Stimulated activated CD4-positive, alpha-beta T cell treated with anti-CD3 and anti-CD28 coated beads, Interleukin-1b, Interleukin-23, amount 100 ng/mL, for 24 hours (primary cell): ENCODE measurements at regions not wholly inside any gene's neighbourhood (a gene's known extent, or its start where the extent isn't known, plus 50 kb on each side); places are given as distances from the start of the nearest gene placed in this dataset.
"Not testable (repeated sequence)": the region's sequence is repeated elsewhere in the genome, so short reads cannot be mapped to it uniquely, and the experiment has no call there.

Source experiments
- DNase-seq, 4 experiments: peaks; one replicate each; pipeline ENCODE4 v3.0.0-alpha.2; 2020; ENCODE audit warnings: low read depth in 4 of 4, low spot score in 1 of 4

DNA sequence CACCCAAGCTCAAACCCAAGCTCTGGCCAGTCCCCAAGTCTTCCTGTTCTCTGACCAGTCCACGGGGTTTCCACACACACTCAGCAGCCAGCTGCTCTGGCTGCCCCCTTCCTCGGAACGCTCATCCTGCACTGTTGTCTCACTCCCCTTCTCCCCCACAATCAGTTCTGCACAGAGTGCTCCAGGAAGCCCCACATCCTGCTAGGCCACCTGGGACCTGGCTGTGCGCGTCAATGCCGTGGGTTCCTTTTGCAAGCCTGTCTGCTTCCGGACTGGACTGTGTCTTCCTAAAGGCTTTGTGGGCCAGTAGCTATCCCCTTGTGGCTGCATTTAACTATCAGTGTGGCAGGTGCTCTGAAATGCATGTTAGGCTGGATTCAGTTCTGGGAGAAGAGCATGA is 605.0 kb upstream of the RAB6C start:
- DNase-seq = no peak

DNA sequence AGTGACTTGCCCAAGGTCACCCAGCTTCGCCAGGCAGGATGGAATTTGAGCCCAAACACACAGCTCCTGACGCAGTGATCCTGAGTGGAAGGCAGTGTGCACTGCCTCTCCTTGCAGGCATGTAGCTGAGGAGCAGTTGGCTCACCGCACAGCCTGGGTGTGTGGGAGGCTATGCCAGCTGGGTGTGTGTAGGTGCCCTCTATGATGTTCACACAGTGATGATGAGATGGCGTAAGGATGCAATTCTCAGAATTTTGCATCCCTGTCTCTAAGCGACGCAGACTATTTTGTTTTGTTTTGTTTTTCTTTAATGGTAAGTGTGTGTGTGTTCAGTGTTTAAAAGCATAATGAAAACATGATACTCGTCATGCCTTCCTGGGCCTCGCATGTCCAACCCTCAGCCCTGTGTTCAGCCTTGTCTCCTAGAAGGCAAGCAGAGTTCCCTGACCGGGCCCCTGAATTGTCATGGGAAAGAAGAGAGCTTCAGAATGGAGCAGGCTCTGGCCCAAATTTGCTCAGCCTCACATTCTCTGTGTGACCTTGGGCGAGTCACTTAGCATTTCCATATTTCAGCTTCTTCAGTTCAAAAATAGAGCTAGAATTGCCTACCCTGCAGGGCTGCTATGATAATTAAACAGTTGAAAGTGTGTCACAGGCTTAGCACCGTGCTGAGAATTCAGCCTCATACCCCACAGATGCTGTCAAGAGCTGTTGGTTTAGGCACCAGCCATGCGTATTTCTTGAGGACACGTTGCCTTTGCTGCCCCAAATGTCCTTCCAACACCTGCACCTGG is 603.6 kb upstream of the RAB6C start:
- DNase-seq = no peak

DNA sequence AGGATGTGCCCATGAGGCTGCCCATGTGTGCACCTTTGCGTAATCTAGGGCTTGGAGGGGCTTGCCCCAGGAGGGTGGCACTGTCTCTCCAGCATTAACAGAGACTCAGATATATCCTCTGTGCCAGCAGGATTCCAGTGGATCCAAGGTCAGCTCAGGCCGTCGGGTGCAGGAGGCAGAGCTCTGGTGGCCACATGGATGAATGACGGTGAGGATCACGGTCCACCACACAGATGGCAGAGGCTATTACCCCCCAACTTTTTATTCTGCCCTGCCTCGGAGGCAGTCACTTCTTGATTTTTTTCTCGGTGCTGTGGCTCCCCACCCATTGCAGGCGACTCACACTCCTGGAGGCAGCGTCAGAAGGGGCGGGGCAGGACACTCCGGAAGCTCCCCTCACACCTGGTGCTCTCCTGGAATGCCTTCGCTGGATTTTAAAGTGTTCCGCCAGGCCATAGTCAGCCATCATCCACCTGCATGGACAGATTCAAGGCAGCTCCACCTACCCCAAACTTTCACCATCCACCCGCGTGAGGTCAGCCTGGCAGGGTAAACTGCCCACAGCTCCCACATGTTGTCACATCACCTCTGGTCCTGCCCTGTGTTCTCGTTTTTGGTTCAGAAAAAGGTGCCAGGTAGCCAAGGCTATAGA is 602.9 kb upstream of the RAB6C start:
- no peak for DNase-seq

DNA sequence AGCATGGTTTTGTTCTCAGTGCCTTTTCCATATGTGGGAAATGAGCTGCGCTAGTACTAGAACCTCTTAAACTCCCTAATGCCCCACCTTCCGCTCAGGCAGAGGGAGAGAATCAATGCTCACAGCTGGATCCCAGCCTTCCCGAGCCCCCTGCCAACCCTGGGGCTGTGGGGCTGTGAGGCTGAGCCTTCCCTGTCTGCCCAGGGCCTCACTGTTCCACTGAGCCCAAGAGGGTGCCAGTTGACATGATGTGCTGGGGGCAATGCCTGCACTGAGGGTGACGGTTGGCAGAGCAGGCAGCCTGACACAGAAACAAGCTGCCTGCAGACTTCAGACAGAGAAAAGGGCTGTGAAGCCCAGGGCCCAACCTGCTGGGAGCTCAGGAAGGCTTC is 602.4 kb upstream of the RAB6C start:
- DNase-seq = no peak

DNA sequence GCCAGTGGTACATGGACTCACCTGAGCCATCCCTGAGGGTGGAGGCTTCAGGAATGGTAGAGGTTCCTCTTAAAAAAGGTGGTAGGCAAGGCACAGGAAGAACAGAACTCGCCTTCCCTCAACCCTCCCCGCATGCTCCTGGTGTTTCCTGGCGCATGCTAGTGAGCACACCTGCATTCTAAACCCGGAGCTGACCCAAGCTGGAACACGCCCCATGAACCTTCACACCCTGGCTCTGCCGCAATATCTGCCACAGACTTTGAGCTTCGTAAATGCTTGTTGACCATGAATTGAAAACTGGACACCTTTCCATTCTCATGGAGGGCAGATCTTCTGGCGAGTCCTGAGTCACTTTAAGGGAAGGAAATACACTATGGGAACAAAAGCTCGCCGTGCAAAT is 601.3 kb upstream of the RAB6C start:
- no peak for DNase-seq

DNA sequence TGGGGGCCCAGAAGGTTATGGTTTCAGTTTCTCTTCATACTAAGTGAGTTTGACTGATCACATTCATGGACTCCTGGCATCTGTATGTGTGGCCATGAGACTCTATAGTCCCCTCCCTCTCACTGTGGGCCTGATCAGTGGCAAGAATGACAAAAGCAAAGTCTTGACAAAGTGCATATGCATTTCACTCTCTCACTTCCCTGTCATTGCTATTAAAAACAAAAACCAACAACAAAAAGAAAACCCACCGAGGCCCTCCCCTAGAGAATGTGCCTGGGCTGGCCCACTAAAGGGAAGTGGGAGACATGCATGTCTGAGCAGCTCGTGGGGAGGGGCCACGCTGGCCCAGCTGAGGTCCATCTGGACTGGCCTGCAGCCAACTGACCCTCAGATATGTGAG is 600.1 kb upstream of the RAB6C start:
- no peak for DNase-seq

DNA sequence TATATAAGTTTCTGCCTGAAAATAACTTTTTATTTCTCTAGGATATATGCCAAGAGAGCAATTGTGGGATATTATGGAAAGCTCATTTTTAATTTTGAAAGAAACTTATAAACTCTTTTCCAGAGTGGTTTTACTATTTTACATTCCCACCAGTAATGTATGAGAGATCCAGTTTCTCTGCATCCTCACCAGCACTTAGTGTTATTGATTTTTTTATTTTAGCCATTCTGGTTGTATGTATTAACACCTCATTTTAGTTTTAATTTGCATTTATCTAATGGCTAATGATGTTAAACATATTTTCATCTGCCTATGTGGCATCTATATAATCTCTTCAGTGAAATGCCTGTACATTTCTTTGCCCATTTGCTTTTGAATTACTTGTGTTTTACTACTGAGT is 597.7 kb upstream of the RAB6C start:
- no peak for DNase-seq

DNA sequence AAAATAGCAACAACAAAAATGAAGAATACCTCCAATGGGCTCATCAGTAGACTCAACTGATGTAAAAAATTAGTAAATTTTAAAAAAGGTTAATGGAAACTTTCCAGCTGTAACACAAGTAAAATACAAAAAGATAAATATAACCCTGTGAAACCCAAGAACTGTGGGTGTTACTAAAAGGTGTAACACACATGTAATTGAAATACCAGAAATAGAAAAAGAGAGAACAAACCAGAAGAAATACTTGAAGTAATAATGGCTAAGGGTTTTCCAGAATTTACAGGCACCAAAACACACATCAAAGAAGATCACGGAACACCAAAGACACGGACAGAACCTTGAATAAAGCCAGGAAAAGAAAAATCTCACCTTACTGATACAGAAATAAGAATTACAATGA is 590.6 kb upstream of the RAB6C start:
- no peak for DNase-seq

DNA sequence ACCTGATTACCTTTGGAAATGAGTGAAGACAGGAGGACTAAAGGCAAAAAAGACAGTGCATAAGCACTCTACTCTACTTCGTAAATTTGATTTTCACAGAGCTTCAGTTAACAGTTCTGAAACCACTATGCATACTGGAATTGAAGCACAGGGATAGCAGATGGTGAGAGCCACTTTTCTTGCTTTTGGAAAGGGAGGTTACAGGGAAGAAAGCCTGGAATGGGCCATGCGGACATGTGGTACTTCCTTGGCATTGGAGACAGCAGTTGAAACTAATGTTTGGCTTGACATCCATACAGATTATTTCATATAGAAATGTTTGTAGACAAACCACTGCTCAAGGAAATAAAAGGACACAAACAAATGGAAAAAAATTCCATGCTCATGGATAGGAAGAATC is 585.6 kb upstream of the RAB6C start:
- no peak for DNase-seq

DNA sequence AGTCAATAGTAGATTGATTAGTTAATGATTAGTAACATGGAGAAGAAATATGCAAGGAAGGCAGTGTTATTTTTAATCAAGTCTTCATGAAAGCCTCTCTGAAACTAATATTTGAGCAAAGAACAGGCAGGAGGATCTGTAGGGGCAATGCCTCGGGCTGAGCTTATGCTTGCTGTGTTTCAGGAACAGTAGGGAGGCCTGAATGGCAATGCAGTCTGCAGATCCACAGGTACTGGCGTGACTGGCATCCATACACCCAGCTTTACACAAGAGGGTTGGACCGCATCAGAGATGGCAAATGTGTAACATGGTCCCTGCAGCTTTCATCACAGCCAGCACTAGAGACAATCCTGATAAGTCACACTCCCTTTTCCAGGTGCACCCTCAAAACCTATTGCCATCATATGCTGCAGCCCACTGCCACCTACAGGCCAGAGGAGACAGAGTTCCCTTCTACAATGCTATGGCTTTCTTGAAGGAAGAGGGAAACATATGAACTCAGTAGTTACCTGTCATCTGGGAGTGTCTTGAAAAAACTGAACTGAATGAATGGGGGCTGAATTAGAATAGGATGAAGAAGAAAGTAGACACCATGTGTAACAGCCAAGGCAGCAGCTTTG is 582.4 kb upstream of the RAB6C start:
- no peak for DNase-seq

DNA sequence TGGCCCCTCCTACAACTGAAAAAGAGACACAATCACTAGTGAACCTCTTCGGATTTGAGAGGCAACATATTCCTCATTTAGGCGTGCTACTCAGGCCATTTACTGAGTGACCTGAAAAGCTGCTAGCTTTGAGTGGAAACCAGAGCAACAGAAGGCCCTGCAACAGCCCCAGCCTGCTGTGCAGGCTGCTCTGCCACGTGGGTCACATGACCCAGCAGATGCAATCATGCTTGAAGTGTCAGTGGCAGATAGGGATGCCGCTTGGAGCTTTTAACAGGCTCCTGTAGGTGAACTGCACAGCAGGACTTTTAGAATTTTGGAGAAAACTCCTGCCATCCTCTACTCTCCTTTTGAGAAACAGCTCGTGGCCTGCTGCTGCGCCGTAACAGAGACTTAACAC is 578.6 kb upstream of the RAB6C start:
- DNase-seq = no peak

DNA sequence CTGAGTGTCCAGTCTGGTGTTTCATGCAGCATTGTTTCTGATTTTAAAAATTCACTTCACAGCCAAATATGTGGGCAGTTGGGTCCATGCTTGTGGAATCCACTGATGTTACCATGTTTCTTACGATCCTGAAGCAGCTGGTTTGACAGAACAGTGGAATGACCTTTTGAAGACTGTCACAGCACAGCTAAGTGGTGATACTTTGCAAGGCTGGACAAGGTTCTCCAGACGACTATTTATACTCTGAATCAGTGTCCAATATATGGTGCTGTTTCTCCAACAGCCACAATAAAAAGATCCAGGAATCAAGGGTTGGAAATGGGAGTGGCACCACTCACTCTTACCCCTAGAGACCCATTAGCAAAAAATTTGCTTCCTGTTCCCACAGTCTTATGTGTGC is 577.4 kb upstream of the RAB6C start:
- no peak for DNase-seq

DNA sequence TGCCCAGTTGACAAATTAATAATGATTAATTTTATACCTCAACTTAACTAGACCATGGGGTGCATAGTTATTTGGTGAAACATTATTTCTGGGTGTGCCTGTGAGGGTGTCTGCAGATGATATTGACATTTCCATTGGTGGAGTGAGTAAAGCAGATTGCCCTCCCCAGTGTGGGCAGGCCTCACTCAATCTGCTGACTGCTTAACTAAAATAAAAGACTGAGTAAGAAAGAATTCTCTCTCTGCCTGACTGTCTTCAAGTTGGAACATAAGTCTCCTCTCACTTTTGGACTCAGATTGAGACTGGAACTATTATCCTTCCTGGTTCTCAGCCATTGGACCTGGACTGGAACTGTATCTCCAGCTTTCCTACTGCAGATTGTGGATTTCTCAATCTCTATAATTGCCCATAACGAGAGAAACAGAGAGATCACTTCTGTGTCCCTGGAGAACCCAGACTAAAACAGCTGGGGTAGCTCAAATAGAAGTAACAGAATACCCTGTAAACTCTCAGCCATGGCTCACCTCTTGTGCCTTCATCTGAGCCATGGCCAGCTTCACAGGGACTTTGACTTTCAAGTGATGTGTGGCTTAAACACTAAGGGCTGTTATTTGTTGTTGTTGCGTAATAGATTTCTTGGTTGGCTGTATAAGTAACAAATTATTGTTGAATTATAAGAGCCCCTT is 575.3 kb upstream of the RAB6C start:
- no peak for DNase-seq

DNA sequence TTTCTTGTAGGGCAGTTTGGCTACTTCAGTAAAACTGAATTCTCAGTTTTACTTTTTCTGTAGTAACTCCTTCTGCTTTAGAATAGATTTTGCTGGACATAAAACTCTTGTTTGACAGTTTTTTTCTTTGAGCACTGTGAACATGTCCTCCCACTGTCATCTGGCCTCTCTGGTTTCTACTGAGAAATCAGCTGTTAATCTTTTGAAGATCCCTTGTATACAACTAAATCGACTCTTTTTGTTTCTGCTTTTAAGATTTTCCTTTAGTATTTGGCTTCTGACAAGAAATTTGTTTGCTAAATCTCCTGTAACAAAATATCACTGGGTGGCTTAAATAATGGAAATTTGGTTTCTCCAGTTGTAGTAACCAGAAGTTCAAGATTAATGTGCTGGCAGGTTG is 570.9 kb upstream of the RAB6C start:
- no peak for DNase-seq

DNA sequence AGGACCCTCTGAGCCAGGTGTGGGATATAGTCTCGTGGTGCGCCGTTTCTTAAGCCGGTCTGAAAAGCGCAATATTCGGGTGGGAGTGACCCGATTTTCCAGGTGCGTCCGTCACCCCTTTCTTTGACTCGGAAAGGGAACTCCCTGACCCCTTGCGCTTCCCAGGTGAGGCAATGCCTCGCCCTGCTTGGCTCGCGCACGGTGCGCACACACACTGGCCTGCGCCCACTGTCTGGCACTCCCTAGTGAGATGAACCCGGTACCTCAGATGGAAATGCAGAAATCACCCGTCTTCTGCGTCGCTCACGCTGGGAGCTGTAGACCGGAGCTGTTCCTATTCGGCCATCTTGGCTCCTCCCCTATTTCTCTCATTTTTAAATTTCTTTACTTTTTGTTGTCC is 562.4 kb upstream of the RAB6C start:
- DNase-seq = not testable (repeated sequence)

DNA sequence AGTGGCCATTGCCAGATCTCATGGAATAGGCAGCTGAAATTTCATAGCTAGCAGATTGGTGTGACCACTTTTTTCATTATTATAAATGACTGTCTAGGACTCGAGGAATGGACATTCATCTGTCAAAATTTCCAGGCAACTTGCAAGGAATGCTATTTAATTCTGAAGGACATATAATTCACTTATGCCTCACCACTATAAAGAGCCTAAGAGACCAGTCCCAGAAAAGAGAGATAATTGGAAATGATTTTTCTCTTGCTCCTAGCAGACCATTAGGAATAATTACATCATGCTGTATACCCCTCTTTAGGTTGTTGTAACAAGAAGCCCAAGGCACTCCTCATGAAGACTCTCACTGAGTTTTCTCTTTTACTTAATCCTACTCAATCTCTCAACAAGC is 557.4 kb upstream of the RAB6C start:
- DNase-seq = no peak

DNA sequence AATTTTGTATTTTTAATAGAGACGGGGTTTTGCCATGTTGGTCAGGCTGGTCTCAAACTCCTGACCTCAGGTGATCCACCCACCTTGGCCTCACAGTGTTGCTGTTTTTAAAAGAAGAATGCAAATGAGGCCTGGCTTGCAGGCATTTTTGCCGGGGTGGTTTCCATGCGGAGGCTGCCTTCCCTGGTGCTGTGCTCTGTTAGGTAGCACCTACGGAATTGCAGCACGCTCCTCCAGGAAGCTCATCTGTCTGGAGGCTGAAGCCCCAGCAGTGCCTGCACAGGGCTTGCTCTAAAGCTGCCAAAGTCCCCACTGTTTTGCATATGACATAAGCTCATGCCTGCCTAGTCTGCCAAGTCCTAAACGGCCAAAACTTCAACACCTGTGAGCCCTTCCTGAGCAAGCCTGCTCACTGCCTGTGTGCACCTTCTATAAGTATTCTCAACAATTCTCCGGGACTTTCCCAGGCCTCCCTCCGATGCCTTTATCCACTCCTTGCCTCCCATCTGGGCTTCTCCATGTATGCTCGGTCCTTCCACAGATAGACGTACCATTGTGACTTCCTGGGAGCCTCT is 551.3 kb upstream of the RAB6C start:
- no peak for DNase-seq

DNA sequence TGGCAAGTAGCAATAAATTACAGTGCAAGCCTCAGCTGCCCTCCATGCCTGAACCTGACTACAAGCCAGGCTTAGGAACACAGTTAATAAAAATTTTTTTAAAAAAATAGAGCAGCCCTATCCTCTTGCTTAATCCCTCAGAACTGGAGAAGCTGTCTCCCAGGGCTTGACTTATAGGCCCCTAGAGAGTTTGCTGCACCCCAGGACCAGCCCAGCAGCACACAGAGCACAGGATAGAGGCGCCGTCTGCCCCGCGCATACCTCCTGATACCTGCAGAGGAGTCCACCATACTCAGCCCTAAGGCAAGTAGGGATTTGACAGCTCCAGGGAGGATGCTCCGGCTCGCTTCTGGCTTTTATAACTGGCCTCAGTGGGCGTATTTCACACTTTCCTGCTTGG is 548.6 kb upstream of the RAB6C start:
- no peak for DNase-seq

DNA sequence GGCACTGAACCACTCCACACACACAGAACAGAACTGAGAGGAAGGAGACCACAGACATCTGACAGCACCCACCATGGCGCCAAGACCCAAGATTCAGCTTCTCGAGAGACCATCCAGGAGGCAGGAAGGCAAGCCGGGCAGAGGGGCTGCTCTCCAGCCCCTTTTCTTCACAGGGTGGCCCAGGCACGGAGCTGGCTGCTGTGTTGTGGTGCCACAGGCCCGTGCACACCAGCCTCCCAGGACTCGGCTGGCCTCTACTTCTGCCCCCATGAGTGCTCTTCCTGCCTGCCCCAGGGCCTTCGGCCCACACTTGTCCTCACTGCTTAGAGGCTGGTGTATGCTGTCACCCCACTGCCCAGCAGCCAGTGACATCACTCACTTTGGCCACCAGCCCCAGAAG is 547.6 kb upstream of the RAB6C start:
- no peak for DNase-seq

DNA sequence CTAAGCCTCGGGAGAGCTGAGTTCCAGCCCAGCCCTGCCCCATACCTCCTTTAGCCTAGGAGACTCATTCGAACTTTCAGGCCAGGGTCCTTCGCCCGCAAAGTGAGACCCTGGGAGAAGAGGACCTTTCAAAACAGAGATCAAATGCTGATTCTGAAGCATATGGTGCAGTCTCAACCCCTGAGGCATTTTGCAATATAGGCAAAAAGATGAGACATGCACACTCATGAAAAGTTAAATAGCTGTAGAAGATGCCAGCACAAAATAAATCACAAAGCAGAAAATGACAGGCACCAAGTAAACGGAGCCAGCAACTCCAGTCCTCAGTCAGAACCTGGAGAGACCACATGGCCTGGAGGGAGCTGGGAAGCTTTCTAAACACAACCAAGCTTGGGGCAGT is 542.7 kb upstream of the RAB6C start:
- DNase-seq = no peak

DNA sequence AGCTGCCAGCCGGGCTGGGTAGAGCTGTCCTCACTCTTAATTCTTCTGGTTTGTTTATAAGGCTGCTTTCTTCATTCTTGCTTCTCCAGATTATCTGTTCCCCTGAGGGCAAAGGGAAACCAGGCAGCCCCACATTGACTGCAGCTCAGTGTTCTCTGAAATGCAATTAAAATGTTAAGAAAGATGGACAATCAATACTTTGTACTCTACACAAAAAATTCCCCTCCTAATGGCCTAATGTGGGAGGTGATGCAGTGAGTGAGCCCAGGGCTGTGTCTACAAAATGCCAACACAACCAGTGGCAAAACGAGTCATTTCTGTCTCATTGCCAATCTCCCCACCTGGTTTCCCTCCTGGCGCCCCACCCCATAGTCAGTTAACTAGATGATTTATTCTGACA is 541.7 kb upstream of the RAB6C start:
- DNase-seq = no peak
